GM23338 (cell line): ENCODE measurements at regions not wholly inside any gene's neighbourhood (a gene's known extent, or its start where the extent isn't known, plus 50 kb on each side); places are given as distances from the start of the nearest gene placed in this dataset.

Experiments used
- ATAC-seq: fragments of 200-7000 bp; cut with Tn5 transposase; 3 replicates; pipeline ENCODE4 v1.9.1; 2020
- DNase-seq: peaks from one replicate; pipeline ENCODE4 v3.0.0-alpha.2; 2015; ENCODE audit warnings: low spot score
- H2AFZ ChIP-seq: fragments of 200-600 bp; sonication (generic); 2 replicates; pipeline ENCODE4 v1.8.0; 2016; ENCODE audit warnings: antibody characterized with exemption, mild to moderate bottlenecking, moderate library complexity
- H3F3A ChIP-seq: fragments of 200-600 bp; sonication (generic); replicated peaks from 2 replicates; pipeline ENCODE4 v1.8.0; 2017; ENCODE audit warnings: antibody characterized with exemption, mixed run types, low read depth
- H3K27ac ChIP-seq: fragments of 200-600 bp; sonication (generic); 2 replicates; pipeline ENCODE4 v1.6.1; 2016; ENCODE audit warnings: low read depth
- H3K27me3 ChIP-seq: fragments of 200-600 bp; sonication (generic); 2 replicates; pipeline ENCODE4 v1.8.0; 2016; ENCODE audit warnings: mild to moderate bottlenecking, mixed run types, moderate library complexity; ENCODE audit not compliant: insufficient read depth
- H3K36me3 ChIP-seq: fragments of 200-600 bp; sonication (generic); 2 replicates; pipeline ENCODE4 v1.8.0; 2016; ENCODE audit warnings: mild to moderate bottlenecking; ENCODE audit not compliant: insufficient read depth
- H3K4me1 ChIP-seq: fragments of 200-600 bp; sonication (generic); 2 replicates; pipeline ENCODE4 v1.8.0; 2016; ENCODE audit warnings: mild to moderate bottlenecking, moderate library complexity; ENCODE audit not compliant: insufficient read depth
- H3K4me2 ChIP-seq: fragments of 200-600 bp; sonication (generic); 2 replicates; pipeline ENCODE4 v1.7.1; 2017; ENCODE audit warnings: mixed run types
- H3K4me3 ChIP-seq: fragments of 200-600 bp; sonication (generic); 2 replicates; pipeline ENCODE4 v1.6.1; 2016; ENCODE audit warnings: mixed run types
- H3K79me2 ChIP-seq: fragments of 200-600 bp; sonication (generic); replicated peaks from 2 replicates; pipeline ENCODE4 v1.8.0; 2017; ENCODE audit warnings: mild to moderate bottlenecking; ENCODE audit not compliant: insufficient read depth
- H3K9me2 ChIP-seq: fragments of 200-600 bp; sonication (generic); 2 replicates; pipeline ENCODE4 v1.8.0; 2017; ENCODE audit not compliant: insufficient read depth
- H4K20me1 ChIP-seq: fragments of 200-600 bp; sonication (generic); replicated peaks from 2 replicates; pipeline ENCODE4 v1.8.0; 2017; ENCODE audit warnings: mild to moderate bottlenecking; ENCODE audit not compliant: insufficient read depth
- H3K27ac Mint-ChIP-seq: 2 replicates; pipeline ENCODE4 v1.8.0; 2020; ENCODE audit warnings: inconsistent platforms, mild to moderate bottlenecking, moderate library complexity, mixed read lengths
- H3K27me3 Mint-ChIP-seq: 3 replicates; pipeline ENCODE4 v1.8.0; 2022; ENCODE audit warnings: low read depth, mild to moderate bottlenecking, moderate library complexity, mixed read lengths, inconsistent platforms; ENCODE audit not compliant: insufficient read depth, poor library complexity
- H3K36me3 Mint-ChIP-seq: 3 replicates; pipeline ENCODE4 v1.8.0; 2021; ENCODE audit warnings: low read depth, mild to moderate bottlenecking, inconsistent platforms, moderate library complexity, mixed read lengths
- H3K4me1 Mint-ChIP-seq: 3 replicates; pipeline ENCODE4 v1.8.0; 2020; ENCODE audit warnings: mild to moderate bottlenecking, inconsistent platforms, mixed read lengths
- H3K4me3 Mint-ChIP-seq: 3 replicates; pipeline ENCODE4 v1.8.0; 2021; ENCODE audit warnings: moderate library complexity, mild to moderate bottlenecking, inconsistent platforms, mixed read lengths
- H3K9me3 Mint-ChIP-seq: 3 replicates; pipeline ENCODE4 v1.8.0; 2020; ENCODE audit warnings: moderate library complexity, mild to moderate bottlenecking, inconsistent platforms, mixed read lengths
- CREB1 ChIP-seq: fragments of 250-450 bp; sonication (Bioruptor Pico); IDR thresholded peaks from 2 replicates; pipeline ENCODE4 v1.5.0; 2020; ENCODE audit warnings: low read depth, mild to moderate bottlenecking, moderate library complexity
- CTCF ChIP-seq, 2 experiments: fragments of 200-600 bp in 1 of 2; sonication (generic) in 1 of 2; conservative IDR thresholded peaks; 2 replicates each; pipeline versions ENCODE4 v1.5.1 to v1.6.1; 2016 to 2017; ENCODE audit warnings: antibody characterized with exemption in 2 of 2, low read depth in 2 of 2, mild to moderate bottlenecking in 2 of 2, moderate library complexity in 1 of 2
- ETS1 ChIP-seq: IDR thresholded peaks from 2 replicates; pipeline ENCODE4 v1.6.1; 2016; ENCODE audit warnings: antibody characterized with exemption
- EZH2 ChIP-seq: fragments of 200-600 bp; sonication (generic); IDR thresholded peaks from one replicate; pipeline ENCODE4 v1.8.0; 2017; ENCODE audit warnings: antibody characterized with exemption, mild to moderate bottlenecking, low read depth; ENCODE audit not compliant: unreplicated experiment
- EZH2phosphoT487 ChIP-seq: fragments of 200-600 bp; sonication (generic); IDR thresholded peaks from one replicate; pipeline ENCODE4 v1.8.1; 2018; ENCODE audit warnings: antibody characterized with exemption; ENCODE audit not compliant: unreplicated experiment
- JUNB ChIP-seq: IDR thresholded peaks from one replicate; pipeline ENCODE4 v1.6.1; 2016; ENCODE audit warnings: antibody characterized with exemption; ENCODE audit not compliant: unreplicated experiment
- NANOG ChIP-seq: IDR thresholded peaks from 2 replicates; pipeline ENCODE4 v1.6.1; 2016; ENCODE audit warnings: antibody characterized with exemption, borderline replicate concordance
- POLR2AphosphoS5 ChIP-seq: IDR thresholded peaks from 2 replicates; pipeline ENCODE4 v1.6.1; 2016; ENCODE audit warnings: antibody characterized with exemption, low read depth
- REST ChIP-seq: IDR thresholded peaks from one replicate; pipeline ENCODE4 v1.6.1; 2018; ENCODE audit warnings: antibody characterized with exemption; ENCODE audit not compliant: unreplicated experiment
- STAT1 ChIP-seq: IDR thresholded peaks from one replicate; pipeline ENCODE4 v1.6.1; 2016; ENCODE audit warnings: antibody characterized with exemption; ENCODE audit not compliant: unreplicated experiment
- ZNF114 ChIP-seq: fragments of 250-450 bp; sonication (Bioruptor Pico); IDR thresholded peaks from 2 replicates; pipeline ENCODE4 v1.5.0; 2020; ENCODE audit warnings: mild to moderate bottlenecking, moderate library complexity
- ZNF331 ChIP-seq: fragments of 250-450 bp; sonication (Bioruptor Pico); IDR thresholded peaks from 2 replicates; pipeline ENCODE4 v1.5.0; 2020; ENCODE audit warnings: low read depth, mild to moderate bottlenecking, moderate library complexity
- ZNF462 ChIP-seq: fragments of 250-450 bp; sonication (Bioruptor Pico); IDR thresholded peaks from 2 replicates; pipeline ENCODE4 v1.5.0; 2020; ENCODE audit warnings: mild to moderate bottlenecking, moderate library complexity

GRCh38 chr7:79965946-79966345 lies 168.7 kb upstream of the GNAI1 start:
- Histone ChIP-seq H4K20me1 (no peaks in the 10 kb centered on the region), H3K4me2 (no peak overlapping the region), H3K4me1 (peaks cover 6% of the 10 kb centered on the region; the same call in 1 of the 2 replicates), H3F3A (no peaks in the 10 kb centered on the region), H3K36me3 (no peaks in the 10 kb centered on the region), H3K79me2 (no peaks in the 10 kb centered on the region), H3K4me3 (no peak overlapping the region), H3K27me3 (no peaks in the 10 kb centered on the region), H3K27ac (no peak overlapping the region), H2AFZ (no peak overlapping the region; the same call in 1 of the 2 replicates), H3K9me2 (peaks cover 4% of the 10 kb centered on the region; the same call in 1 of the 2 replicates)
- H3K4me1 Mint-ChIP-seq: peaks cover 10% of the 10 kb centered on the region; the same call in 2 of the 3 replicates
- H3K27me3 Mint-ChIP-seq: no peaks in the 10 kb centered on the region
- no peaks in the 10 kb centered on the region for H3K9me3 Mint-ChIP-seq
- ATAC-seq: no peak
- H3K27ac Mint-ChIP-seq: no peak overlapping the region
- no peaks in the 10 kb centered on the region for H3K36me3 Mint-ChIP-seq
- no peak overlapping the region for H3K4me3 Mint-ChIP-seq
- no peak for DNase-seq
- no peak for TF ChIP-seq NANOG
- no peak for TF ChIP-seq EZH2
- TF ChIP-seq JUNB: no peak
- no peak for TF ChIP-seq ETS1
- TF ChIP-seq EZH2phosphoT487: no peak
- TF ChIP-seq ZNF331 (CRISPR knock-in tag): no peak
- TF ChIP-seq CREB1 (CRISPR knock-in tag): no peak
- TF ChIP-seq REST: no peak
- TF ChIP-seq ZNF114 (CRISPR knock-in tag): no peak
- no peak for TF ChIP-seq STAT1
- TF ChIP-seq ZNF462 (CRISPR knock-in tag): no peak
- no peak for TF ChIP-seq CTCF (conservative IDR thresholded peaks at IDR 0.05; ENCODE audit: low read depth in 2 of 2)
- TF ChIP-seq POLR2AphosphoS5: no peak
